HG02763 (cell line): ENCODE measurements at regions not wholly inside any gene's neighbourhood (a gene's known extent, or its start where the extent isn't known, plus 50 kb on each side); places are given as distances from the start of the nearest gene placed in this dataset.

Experiments
- ATAC-seq: cut with Tn5 transposase; IDR thresholded peaks from one replicate; pipeline ENCODE4 v1.9.1; 2021; ENCODE audit warnings: mild to moderate bottlenecking, moderate library complexity; ENCODE audit not compliant: unreplicated experiment

- ATAC-seq, result no peak
Measured at GRCh38 chr12:126342866-126343265, 1277.6 kb downstream of the AACS start.

DNA sequence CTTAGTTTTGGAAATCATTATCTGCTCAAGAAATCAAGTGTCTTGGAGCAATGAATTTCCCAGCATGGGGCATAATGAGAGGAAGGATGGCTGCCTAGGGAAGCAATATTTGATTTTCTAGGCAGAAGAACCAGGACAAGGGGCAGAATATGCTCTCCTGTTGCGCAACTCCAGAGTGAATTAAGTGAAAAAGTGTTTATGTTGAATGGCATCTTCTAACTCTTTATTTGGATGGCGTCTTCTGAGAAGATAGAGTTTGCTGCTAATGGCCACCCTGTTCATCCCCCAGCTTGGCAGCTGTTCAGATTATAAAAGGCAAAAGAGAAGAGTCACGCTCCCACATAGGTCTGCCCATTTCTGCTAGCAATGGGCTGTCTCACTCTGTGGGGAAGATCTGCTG lies 1278.1 kb downstream of the AACS start:
- ATAC-seq, result no peak

DNA sequence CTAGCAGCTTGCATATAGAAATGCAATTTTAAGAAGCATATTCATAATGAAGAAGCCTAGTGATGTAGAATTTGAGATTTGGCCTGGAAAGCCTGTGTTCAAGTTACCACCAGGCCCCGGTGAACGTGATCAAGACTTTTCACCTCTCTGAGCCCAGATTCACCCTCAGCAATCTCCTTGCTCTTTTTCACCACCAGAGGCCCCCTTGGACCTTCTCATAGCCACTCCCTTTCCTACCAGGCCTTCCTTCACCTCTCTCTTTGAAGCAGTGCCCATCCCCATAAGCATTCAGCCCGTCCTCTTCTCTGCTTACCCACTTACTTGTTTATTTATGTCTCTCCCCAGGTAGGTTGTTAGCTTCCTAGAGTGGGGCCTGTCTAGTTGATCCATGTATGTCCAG lies 1280.9 kb downstream of the AACS start:
- no peak for ATAC-seq

- ATAC-seq, result no peak
Measured at GRCh38 chr12:126347421-126347820, 1282.2 kb downstream of the AACS start.

DNA sequence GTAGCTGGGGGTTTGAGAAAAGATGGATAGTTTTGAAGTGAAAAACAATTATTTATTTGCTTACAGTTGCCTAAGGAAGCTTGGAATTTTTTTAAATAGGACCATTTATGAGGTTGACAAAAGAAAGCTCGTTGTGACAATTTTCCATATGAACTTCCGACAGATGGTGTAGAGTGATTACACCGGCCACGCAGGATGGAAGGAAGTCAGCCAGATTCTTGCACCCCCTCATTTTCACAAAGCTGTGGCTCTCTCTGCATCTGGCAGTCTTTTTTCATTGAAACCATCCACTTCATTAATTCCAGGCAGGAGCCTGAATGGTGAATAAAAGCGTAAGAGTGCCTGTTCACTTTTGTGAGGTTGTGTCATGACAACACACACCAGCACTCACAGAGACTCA lies 1284.1 kb downstream of the AACS start:
- ATAC-seq, result no peak

DNA sequence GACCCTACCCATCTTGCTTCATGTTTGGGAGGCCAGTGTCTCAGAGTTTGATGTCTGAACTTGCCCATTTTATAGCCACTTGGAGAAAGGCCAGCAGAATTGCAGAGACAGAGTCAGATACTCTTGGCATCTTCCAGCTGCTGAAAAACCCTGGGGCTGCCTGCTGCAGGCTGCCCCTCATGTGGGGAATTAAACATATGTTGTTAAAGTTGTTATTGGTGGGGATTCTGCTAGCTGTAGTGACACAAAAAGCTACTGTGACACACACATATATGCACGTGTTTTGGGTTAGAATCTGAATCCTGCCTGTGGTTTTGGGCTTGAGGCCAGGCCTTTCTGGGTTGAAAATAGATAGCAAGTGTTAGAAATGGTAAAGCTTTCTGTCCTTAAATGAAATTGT lies 1288.4 kb downstream of the AACS start:
- no peak for ATAC-seq

- ATAC-seq, result no peak
Measured at GRCh38 chr12:126354633-126355032, 1289.4 kb downstream of the AACS start.

DNA sequence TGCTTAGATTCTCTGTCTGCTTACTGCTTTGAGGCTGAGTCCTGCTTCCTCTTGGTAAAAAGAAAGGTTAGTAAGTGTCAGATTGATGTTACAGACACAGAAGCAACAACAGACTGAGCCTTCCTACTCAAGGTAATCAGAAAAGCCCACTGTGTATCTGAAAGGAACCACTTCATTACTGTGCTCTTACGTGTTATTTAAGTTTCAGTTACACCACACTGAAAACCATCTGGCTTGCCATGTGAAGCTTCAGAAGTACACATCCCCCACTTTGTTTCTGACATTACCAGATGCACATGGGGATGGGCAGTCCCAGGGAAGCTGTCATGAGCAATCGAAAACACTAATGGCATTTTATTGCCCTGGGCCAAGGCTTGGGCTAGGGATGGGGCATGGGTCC lies 1290.1 kb downstream of the AACS start:
- no peak for ATAC-seq

GRCh38 chr12:126358806-126359205 lies 1293.6 kb downstream of the AACS start:
- ATAC-seq, result no peak

DNA sequence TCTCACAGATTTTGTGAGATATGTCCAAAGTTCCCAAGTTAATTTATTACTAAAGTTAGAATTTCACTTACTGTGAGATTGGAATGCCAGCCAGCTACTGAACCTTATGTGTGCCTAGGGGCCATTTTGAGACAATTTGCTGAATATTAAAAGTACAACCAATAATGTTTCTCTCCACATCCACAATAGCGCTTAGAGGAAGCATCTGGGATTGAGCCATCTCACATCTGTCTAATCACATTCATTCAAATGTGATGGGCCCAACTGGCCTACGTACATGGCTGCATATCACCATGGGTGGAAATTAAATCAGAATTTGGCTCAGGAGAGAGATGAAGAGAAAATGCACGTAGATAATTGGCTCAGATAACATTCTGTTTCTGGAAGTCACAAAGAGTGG lies 1294.0 kb downstream of the AACS start:
- ATAC-seq, result no peak

- no peak for ATAC-seq
Measured at GRCh38 chr12:126361804-126362203, 1296.6 kb downstream of the AACS start.

DNA sequence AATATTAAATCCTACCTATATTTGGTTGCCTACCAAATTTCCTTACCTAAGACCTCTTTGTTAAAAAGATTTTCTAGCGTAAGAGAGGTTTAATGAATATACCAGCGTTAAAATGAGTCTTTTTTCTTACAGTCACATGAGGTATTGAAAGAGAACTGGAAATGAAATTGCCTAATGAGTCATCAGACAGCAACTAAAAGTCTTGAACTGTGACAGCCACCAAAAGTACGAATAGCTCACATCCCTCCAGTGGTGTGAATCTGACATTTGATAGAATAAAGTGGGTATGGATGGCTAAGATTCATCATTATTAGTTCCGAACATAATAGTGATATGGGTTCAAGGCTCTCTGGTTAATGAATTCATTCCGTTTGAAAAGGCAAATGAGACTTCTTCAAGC lies 1297.3 kb downstream of the AACS start:
- ATAC-seq, result no peak

- ATAC-seq, result no peak
Measured at GRCh38 chr12:126362964-126363363, 1297.7 kb downstream of the AACS start.

- no peak for ATAC-seq
Measured at GRCh38 chr12:126369487-126370463, 1304.5 kb downstream of the AACS start.

- ATAC-seq, result no peak
Measured at GRCh38 chr12:126383506-126383905, 1318.3 kb downstream of the AACS start.

GRCh38 chr12:126384026-126384564 lies 1318.9 kb downstream of the AACS start:
- no peak for ATAC-seq

- no peak for ATAC-seq
Measured at GRCh38 chr12:126385785-126386184, 1320.5 kb downstream of the AACS start.

GRCh38 chr12:126389220-126389841 lies 1324.1 kb downstream of the AACS start:
- no peak for ATAC-seq

- ATAC-seq, result no peak
Measured at GRCh38 chr12:126389961-126390360, 1324.7 kb downstream of the AACS start.

DNA sequence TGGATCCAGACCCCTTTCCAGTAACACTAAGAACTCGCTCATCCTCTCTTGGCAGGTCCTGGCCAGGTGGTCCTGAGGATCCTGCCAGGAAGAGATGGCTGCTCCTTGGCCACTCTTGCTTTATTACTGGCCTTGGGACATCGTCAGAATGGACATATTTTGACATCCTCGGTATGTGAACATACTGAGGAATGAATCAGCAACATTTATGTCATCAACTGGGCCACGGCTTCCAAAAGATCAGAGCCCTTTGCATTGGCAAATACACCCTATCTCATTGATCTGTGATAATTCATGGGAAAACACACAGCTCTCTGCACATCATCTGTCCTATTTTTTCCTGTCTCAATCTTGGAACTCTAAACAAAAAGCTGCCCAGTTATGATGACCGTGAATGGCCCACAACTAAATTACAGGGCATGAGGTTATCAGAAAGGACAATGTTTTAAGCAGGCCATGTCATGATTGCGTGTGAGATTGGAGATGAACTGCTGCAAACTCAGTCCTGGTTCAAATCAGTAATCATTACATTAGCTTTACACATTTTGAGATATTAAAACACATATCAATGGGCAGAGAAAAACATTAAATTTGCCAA lies 1325.8 kb downstream of the AACS start:
- ATAC-seq, result no peak

- ATAC-seq, result no peak
Measured at GRCh38 chr12:126396536-126396935, 1331.3 kb downstream of the AACS start.
